ENCODE measurements at regions not wholly inside any gene's neighbourhood (a gene's known extent, or its start where the extent isn't known, plus 50 kb on each side); places are given as distances from the start of the nearest gene placed in this dataset.

DNA sequence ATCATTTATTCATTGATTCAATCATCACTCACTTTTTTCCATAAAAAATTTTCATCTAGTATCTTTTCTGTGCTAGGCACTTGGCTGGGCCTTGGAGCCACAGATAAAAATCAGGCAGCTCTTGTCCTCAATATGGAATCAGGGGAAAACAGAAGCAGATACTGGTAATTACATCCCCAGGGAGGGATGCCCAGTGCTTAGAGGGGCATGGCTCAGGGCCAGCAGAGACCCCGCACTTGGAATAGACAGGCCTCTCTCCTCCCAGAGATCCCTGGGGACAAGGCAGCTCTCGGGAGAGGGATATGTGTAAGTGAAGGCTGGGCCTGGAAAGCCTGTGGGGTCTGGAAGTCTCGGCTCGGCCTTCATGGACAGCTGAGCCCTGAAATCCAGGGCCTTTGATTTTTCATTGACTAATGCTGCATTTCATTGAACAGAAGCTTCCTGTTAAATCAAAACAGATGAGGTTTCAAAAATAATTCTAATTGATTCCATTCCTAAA, 180.4 kb downstream of the FOXD2 start:
- H3K4ac ChIP-seq (replicated peaks; ENCODE audit: insufficient read length, low read depth, low read length) = no peak overlapping the region
- no peak overlapping the region for H3K56ac ChIP-seq (replicated peaks; ENCODE audit: insufficient read length, low read depth, low read length)
- H3K4me2 ChIP-seq (ENCODE audit: insufficient read depth in 1 of 2, low read depth in 2 of 2, low read length in 2 of 2) = no peak overlapping the region
- no peak overlapping the region for H3K23ac ChIP-seq (ENCODE audit: insufficient read length)
- no peak overlapping the region for H4K8ac ChIP-seq (ENCODE audit: extremely low read depth, insufficient read depth, low read length)
- H3K79me1 ChIP-seq (ENCODE audit: low read depth, low read length) = no peaks in the 10 kb centered on the region
- H4K5ac ChIP-seq (ENCODE audit: insufficient read length, low read depth, low read length) = no peak overlapping the region
- H3K23me2 ChIP-seq (ENCODE audit: low read depth, low read length) = no peaks in the 10 kb centered on the region
- no peak overlapping the region for H3K18ac ChIP-seq (ENCODE audit: extremely low read depth, low read length)
- H2BK15ac ChIP-seq (ENCODE audit: low read length) = no peak overlapping the region
- no peak overlapping the region for H3K4me3 ChIP-seq (ENCODE audit: extremely low read depth in 1 of 4, insufficient read depth in 2 of 4, low read depth in 3 of 4, low read length in 4 of 4)
- H2AFZ ChIP-seq (ENCODE audit: low read length) = no peak overlapping the region; the same call in 1 of the 2 replicates
- no peak overlapping the region for H2BK12ac ChIP-seq (ENCODE audit: low read depth, low read length)
- H3K27me3 ChIP-seq (replicated peaks in 1 of 4; ENCODE audit: control insufficient read depth in 3 of 4, extremely low read depth in 1 of 4, insufficient read depth in 3 of 4, low read length in 3 of 4) = no peaks in the 10 kb centered on the region; a peak in 3 of 7 replicates
- no peaks in the 10 kb centered on the region for H3K4me1 ChIP-seq (replicated peaks in 1 of 4; ENCODE audit: control insufficient read depth in 3 of 4, insufficient read depth in 4 of 4, low read length in 3 of 4)
- no peaks in the 10 kb centered on the region for H3K9me3 ChIP-seq (ENCODE audit: insufficient read depth in 2 of 2, low read depth in 1 of 2, low read length in 1 of 2)
- no peak overlapping the region for H3K9ac ChIP-seq (replicated peaks in 1 of 4; ENCODE audit: extremely low read depth in 1 of 4, low read depth in 3 of 4, low read length in 3 of 4)
- DNase-seq (ENCODE audit: low read depth in 1 of 2, low spot score in 2 of 2) (peak in 1 of 2 experiments; percentile 20), FAIRE-seq (no peak)
- no peak overlapping the region for H2BK20ac ChIP-seq (ENCODE audit: low read length)
- H4K20me1 ChIP-seq (replicated peaks in 1 of 2; ENCODE audit: control insufficient read depth in 1 of 2, insufficient read depth in 2 of 2, low read length in 2 of 2) = peaks cover 0 to 2% of the 10 kb centered on the region in 2 experiments
- H2BK120ac ChIP-seq (replicated peaks; ENCODE audit: low read depth, low read length) = no peak overlapping the region
- CTCF ChIA-PET (ENCODE audit: partially characterized antibody) = interaction anchor here (0.9 to 2.9 kb wide), 26 partner anchors 9 to 186 kb away, joined by 3 to 17 read pairs (median 5); no protein-coding TSS in a partner anchor
- no peak overlapping the region for H2BK5ac ChIP-seq (ENCODE audit: low read depth, low read length)
- WGBS, 2 experiments (ENCODE audit: extremely low coverage in 1 of 2, insufficient coverage in 1 of 2, insufficient read length in 1 of 2, insufficient replicate concordance in 2 of 2, low coverage in 1 of 2, low lambda C conversion rate in 2 of 2, missing lambda C conversion rate in 1 of 2) = 91% methylated on average over 4 of the region's 4 CpGs; no CpG with 5 or more reads in 1 of the 2 experiments
- no peak overlapping the region for H3K27ac ChIP-seq (ENCODE audit: low read depth, low read length)
- POLR2A ChIA-PET (ENCODE audit: partially characterized antibody) = no interaction called here
- TF ChIP-seq HDAC2 (IDR thresholded peaks at IDR 0.05; ENCODE audit: borderline replicate concordance in 1 of 2, low read depth in 2 of 2, low read length in 2 of 2) = no peak
- no peak for TF ChIP-seq CTBP2 (IDR thresholded peaks at IDR 0.05; ENCODE audit: borderline replicate concordance, insufficient read depth, insufficient read length, low read length)
- TF ChIP-seq FOSL1 (IDR thresholded peaks at IDR 0.05; ENCODE audit: insufficient read depth, low read depth, low read length) = no peak
- no peak for TF ChIP-seq CHD2 (IDR thresholded peaks at IDR 0.05; ENCODE audit: low read length)
- no peak for TF ChIP-seq POLR2AphosphoS5 (IDR thresholded peaks at IDR 0.05; ENCODE audit: low read depth, low read length)
- TF ChIP-seq RFX5 (IDR thresholded peaks at IDR 0.05; ENCODE audit: borderline replicate concordance, low read depth, low read length) = no peak
- TF ChIP-seq EZH2 (IDR thresholded peaks at IDR 0.05; ENCODE audit: low read depth, low read length, severe bottlenecking) = no peak
- H2AK5ac ChIP-seq (ENCODE audit: low read depth, low read length) = no peak overlapping the region
- no peak overlapping the region for H3K14ac ChIP-seq (ENCODE audit: insufficient read length)
- no peak overlapping the region for H4K91ac ChIP-seq (replicated peaks; ENCODE audit: insufficient read length, low read length)
- H3K36me3 ChIP-seq (ENCODE audit: control insufficient read depth in 2 of 4, insufficient read depth in 4 of 4, low read length in 3 of 4) = no peaks in the 10 kb centered on the region
- no peaks in the 10 kb centered on the region for H3K79me2 ChIP-seq (ENCODE audit: control insufficient read depth in 1 of 2, insufficient read depth in 2 of 2, low read length in 2 of 2)

Measured in H1 (cell line).